GM23248 (cell line): ENCODE measurements at regions not wholly inside any gene's neighbourhood (a gene's known extent, or its start where the extent isn't known, plus 50 kb on each side); places are given as distances from the start of the nearest gene placed in this dataset.

ENCODE experiments used
- EZH2 ChIP-seq: fragments of 200-600 bp; sonication (generic); IDR thresholded peaks from 2 replicates; pipeline ENCODE4 v1.6.1; 2018; ENCODE audit warnings: antibody characterized with exemption, mild to moderate bottlenecking; ENCODE audit not compliant: insufficient read depth, poor library complexity, severe bottlenecking
- EZH2phosphoT487 ChIP-seq: fragments of 200-600 bp; sonication (generic); IDR thresholded peaks from 2 replicates; pipeline ENCODE4 v1.6.1; 2018; ENCODE audit warnings: antibody characterized with exemption, moderate library complexity, mild to moderate bottlenecking, low read depth; ENCODE audit not compliant: insufficient read depth

GRCh38 chr13:21932578-21932977, 261.7 kb downstream of the FGF9 start:
- no peak for TF ChIP-seq EZH2phosphoT487
- no peak for TF ChIP-seq EZH2
